HG03066 (cell line): ENCODE measurements at regions not wholly inside any gene's neighbourhood (a gene's known extent, or its start where the extent isn't known, plus 50 kb on each side); places are given as distances from the start of the nearest gene placed in this dataset.

Experiments used
- ATAC-seq: cut with Tn5 transposase; IDR thresholded peaks from one replicate; pipeline ENCODE4 v1.9.1; 2021; ENCODE audit warnings: low read depth; ENCODE audit not compliant: unreplicated experiment

DNA sequence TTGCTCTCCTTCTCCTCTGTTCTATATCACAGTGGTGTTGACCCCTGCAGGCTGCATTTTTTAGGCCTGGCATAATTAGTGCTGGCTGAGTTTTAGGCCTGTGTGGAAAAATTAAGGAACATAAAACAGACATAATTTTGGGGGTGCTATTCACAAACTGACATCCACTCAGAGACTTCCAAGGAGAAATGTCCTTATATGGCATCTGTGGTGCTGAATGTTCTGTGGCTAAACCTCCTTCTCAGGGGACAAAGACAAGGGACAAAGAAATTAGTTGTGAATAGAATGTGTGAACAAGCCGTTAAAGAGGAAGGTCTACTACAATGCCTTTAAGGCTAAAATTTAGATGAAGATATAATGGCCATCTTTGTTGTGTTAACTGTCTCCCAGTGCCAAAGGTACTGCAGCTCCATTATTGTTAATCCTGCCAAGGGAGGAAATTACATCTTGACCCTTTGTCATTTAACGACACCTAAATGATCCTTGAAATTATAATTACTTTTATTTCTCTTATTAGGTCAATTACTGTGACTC lies 870.0 kb upstream of the CHAC2 start:
- ATAC-seq = no peak

- no peak for ATAC-seq
These were observed 871.8 kb upstream of the CHAC2 start for GRCh38 chr2:52895726-52896340.

DNA sequence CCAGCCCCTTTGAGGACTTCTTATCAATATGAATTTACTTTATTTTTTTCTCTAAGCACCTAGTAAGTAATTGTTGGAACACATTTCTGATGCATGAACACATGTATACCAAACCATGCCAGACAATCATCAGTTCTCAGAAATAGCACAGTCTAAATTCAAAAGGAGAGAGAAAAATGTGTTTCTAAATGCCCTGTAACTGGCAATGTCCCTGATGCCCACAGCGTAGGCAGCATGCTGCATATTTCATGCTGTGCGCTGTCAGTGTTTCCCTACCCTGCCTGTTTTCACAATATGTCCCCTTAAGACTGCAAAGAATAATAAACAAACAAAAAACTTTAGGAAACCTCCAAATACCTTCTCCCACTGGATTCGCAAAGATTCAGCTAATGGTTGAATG lies 881.0 kb upstream of the CHAC2 start:
- no peak for ATAC-seq

- ATAC-seq = no peak
These were observed 882.7 kb upstream of the CHAC2 start for GRCh38 chr2:52884761-52885352.

GRCh38 chr2:52882974-52883373 lies 884.6 kb upstream of the CHAC2 start:
- no peak for ATAC-seq

DNA sequence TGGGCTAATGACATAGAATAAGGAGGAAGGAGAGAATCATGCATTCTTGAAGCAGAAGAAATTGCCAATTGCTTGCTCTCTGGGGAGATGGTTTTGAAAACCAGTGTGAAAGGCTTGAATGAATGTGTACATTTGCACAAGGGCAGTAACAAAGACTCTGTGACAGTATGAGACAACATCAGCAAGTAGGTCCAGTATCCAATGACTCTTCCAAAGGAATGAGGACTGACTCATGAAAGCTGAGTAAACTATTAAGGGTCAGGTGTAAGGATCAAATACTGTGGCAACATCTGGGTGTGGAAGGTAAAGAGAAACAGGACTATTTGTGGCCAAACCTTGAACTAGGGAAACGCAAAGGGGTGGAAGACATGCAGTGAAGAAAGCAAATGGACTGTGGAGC lies 886.0 kb upstream of the CHAC2 start:
- ATAC-seq = no peak

- no peak for ATAC-seq
These were observed 886.7 kb upstream of the CHAC2 start for GRCh38 chr2:52880872-52881271.

DNA sequence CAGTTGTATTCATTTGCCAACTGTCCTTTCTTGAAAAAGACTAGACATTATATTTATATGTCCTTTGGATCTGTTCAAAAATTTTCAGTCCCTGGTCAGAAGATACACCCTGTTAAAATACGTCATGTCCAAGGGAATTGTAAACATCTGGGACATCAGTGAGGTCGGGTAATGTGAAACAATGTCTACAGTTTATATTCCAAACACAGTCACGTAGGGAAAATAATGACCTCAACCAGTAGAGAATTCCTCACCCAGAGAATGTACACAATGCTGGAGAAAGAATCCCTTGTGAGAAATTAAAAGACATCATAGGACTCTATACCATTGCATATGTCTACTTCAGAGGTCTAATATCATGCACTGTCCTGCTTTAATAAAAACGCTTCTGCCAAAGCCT lies 888.0 kb upstream of the CHAC2 start:
- ATAC-seq = no peak

DNA sequence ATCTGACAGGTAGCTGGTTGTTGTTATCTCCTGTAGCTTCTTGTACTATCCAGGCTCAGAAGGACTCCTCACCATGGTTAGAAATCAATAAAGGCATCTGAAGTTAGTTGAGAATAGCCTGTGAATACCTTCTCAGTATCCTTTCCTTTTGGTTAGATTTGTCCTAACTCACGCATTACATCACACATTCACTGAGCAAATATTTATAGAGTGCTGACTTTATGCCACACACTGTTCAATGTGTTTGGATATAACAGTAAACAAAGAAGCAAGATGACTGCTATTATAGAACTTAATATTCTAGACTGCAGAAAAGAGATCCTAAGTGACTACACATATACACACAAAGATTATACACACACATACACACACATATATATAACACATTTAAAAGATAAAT lies 889.9 kb upstream of the CHAC2 start:
- no peak for ATAC-seq

GRCh38 chr2:52874466-52875106 lies 893.0 kb upstream of the CHAC2 start:
- ATAC-seq = no peak

- no peak for ATAC-seq
These were observed 904.8 kb upstream of the CHAC2 start for GRCh38 chr2:52862801-52863200.

GRCh38 chr2:52861596-52861995 lies 906.0 kb upstream of the CHAC2 start:
- no peak for ATAC-seq

GRCh38 chr2:52859065-52859464 lies 908.5 kb upstream of the CHAC2 start:
- ATAC-seq = no peak

DNA sequence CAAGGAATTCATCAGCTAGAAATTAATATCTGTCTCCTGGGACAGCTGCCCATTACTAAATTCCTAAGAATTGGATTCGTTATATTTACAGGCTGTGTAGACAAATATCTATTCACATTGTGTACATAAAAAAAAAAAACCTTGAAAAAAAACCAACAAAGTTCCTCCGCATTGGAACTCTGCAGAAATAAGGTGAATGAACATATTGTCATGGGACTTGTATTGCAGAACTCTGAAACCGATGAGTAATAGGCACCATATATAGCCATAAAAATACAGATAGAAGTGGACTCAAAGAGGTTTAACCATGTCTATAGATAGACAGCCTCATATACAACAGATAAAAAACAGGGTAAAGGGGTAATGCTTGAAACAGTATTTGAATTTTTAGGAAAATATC lies 909.9 kb upstream of the CHAC2 start:
- no peak for ATAC-seq

GRCh38 chr2:52852006-52852405 lies 915.6 kb upstream of the CHAC2 start:
- ATAC-seq = no peak

DNA sequence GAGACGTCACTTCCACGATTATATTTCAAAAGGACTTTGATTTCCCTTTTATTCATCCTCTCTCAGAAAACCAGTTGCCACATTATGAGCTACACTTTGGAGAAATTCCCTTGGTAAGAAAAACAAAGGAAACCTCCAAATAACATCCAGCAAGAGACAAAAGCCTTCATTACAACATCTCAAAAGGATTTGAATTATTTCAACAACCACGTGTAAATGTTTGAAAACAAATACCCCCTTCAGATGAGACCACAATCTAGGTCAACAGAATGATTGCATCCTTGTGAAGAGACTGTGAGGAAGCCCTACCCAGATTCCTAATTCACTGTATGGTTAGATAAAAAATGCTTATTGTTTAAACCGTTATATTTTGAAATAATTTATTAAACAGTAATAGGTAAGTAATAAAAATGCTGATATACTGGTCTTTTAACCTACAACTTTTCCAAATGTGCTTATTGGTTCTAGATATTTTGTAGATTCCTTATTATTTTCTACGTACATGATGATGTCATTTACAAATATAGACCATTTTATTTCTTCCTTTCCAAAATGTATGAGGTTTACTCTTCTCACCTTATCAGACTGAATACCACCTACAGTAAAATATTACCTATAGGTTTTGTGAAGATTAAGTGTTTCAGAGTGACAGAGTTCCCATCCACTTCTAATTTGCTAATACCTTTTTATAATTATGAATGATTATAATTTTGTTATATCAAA lies 922.7 kb upstream of the CHAC2 start:
- ATAC-seq = no peak

DNA sequence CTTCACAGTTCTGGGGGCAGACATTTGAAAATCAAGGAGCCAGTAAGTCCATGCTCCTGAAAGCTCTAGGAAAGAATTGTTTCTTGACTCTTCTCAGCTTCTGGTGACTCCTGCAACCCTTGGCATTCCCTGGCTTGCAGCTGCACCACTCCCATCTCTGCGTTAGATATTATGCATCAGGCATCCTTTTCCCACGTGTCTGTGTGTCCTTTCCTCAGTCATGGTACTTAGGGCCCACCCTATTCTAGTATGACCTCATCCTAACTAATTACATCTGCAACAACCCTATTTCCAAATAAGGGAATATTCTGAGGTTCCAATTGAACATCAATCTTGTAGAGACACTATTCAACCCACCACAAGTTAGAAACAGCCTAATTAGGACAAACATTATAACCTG lies 931.7 kb upstream of the CHAC2 start:
- no peak for ATAC-seq

DNA sequence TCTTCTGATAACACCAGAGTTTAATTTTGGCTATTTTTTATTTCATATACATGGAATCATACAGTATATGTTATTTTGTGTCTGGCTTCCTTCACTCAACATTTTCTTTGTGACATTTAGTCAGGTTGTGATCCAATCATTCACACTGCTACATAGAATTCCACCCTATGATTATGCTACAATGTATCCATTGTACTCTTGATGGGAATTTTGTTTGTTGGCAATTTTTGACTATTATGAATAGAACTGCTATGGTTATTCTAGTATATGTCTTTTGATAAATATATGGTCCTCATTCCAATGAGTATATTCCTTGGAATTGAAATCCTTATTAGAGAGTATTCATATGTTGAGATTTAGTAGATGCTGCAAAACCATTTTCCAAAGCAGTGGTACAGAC lies 936.4 kb upstream of the CHAC2 start:
- no peak for ATAC-seq

- no peak for ATAC-seq
These were observed 939.5 kb upstream of the CHAC2 start for GRCh38 chr2:52828112-52828511.

DNA sequence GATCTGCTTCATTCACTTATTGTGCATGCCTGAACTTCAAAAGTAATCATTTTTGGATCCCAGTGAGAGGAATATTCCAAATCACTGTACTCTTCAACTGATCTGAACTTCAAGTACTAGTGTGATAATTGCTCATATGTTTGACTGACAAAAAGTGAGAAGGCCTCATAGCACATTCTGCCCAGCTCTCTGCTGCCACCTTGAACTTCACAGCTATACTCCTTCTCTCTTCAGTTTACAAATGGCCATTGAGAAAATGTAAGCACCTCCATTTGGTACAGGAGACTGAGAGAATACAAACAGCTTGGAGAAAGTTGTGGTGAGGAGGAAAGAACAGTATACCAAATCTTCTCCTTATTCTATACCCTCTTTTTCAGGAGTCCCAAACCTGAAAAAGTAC lies 946.0 kb upstream of the CHAC2 start:
- ATAC-seq = no peak

DNA sequence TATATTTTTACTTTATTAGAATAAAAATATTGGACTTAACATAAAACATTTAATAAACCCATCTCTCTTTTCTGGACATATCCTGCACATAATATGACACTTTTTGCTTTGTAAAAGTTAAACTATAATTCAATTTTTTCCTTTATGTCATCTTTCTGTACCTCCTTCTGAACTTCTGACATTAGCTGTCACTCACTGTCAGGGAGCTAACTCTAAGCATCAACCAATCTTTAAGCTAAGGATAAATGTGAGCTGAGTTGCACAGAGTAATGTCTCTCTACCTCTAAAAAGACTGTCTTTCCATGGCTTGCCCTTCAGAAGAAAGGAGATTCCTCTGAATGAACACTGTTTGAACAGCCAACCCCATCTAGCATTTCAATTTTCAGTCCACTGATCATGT lies 948.6 kb upstream of the CHAC2 start:
- ATAC-seq = no peak
